GM12865 (cell line): ENCODE measurements at regions not wholly inside any gene's neighbourhood (a gene's known extent, or its start where the extent isn't known, plus 50 kb on each side); places are given as distances from the start of the nearest gene placed in this dataset.

ENCODE experiments used
- DNase-seq: peaks from one replicate; pipeline ENCODE4 v3.0.0; 2010; ENCODE audit warnings: low read depth
- H3K4me3 ChIP-seq: 2 replicates; pipeline ENCODE4 v1.5.1; 2011; ENCODE audit warnings: mild to moderate bottlenecking, low read depth, low read length, control low read depth
- TF ChIP-seq, protein P1 (sequence below): IDR thresholded peaks from 2 replicates; pipeline ENCODE4 v1.5.1; 2011; ENCODE audit warnings: low read length, control low read depth, low read depth, inconsistent platforms; ENCODE audit not compliant: insufficient read depth; ENCODE audit errors: missing control alignments

DNA sequence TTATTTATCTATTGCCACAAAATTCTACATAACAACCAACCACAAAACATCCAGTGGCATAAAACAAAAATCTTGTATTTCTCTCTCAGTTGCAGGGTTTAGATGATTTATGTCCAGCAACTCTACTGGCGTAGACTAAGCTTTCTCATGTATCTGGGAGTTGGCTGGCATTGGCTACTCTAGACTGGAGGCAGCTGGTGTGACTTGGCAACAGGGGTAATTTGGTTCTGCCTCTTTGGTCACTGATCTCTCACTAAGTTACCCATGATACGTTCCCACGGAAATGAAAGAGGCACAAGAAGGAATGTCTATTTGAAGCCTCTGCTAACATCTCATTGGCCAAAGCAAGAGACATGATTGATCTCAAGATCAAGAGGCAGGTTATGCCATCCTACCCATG, 144.0 kb downstream of the HS3ST3B1 start:
- no peak for DNase-seq
- no peak overlapping the region for H3K4me3 ChIP-seq
- TF ChIP-seq, protein P1, sequence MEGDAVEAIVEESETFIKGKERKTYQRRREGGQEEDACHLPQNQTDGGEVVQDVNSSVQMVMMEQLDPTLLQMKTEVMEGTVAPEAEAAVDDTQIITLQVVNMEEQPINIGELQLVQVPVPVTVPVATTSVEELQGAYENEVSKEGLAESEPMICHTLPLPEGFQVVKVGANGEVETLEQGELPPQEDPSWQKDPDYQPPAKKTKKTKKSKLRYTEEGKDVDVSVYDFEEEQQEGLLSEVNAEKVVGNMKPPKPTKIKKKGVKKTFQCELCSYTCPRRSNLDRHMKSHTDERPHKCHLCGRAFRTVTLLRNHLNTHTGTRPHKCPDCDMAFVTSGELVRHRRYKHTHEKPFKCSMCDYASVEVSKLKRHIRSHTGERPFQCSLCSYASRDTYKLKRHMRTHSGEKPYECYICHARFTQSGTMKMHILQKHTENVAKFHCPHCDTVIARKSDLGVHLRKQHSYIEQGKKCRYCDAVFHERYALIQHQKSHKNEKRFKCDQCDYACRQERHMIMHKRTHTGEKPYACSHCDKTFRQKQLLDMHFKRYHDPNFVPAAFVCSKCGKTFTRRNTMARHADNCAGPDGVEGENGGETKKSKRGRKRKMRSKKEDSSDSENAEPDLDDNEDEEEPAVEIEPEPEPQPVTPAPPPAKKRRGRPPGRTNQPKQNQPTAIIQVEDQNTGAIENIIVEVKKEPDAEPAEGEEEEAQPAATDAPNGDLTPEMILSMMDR = no peak

DNA sequence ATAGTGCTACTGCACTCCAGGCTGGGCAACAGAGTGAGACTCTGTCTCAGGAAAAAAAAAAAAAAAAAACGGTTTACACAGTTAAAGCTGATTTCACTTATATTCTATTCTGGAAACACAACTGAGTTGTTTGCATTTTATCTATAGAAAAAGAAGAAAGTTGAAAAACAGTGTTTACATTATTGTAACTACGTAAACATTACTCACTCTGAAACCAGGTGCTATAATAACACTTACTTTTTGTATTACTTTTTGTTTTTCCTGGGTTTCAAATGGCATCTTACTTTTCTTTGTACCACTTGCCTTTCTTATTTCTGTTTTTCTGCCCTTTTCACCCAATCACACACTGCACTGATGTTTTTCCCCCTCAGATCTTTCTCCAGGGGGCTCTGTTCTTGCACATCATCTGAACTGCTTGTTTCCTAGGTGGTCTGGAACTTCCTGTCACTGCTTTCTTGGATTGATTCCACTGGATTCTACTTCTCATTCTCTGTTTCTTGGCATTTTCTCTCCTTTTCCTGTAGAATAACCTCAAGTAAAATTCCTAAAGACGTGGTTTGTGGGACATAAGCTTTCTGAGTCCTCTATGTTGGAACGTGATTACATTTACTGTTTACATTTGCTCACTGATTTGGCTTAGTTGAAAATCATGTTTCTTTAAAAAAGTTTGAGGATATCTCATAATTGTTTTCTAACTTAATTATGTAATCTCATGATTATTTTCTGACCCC, 142.1 kb downstream of the HS3ST3B1 start:
- H3K4me3 ChIP-seq = no peak overlapping the region
- TF ChIP-seq, protein P1 = no peak
- no peak for DNase-seq

- no peak overlapping the region for H3K4me3 ChIP-seq
- TF ChIP-seq, protein P1 = no peak
- no peak for DNase-seq
These were observed 136.3 kb downstream of the HS3ST3B1 start for GRCh38 chr17:14437176-14437575.

DNA sequence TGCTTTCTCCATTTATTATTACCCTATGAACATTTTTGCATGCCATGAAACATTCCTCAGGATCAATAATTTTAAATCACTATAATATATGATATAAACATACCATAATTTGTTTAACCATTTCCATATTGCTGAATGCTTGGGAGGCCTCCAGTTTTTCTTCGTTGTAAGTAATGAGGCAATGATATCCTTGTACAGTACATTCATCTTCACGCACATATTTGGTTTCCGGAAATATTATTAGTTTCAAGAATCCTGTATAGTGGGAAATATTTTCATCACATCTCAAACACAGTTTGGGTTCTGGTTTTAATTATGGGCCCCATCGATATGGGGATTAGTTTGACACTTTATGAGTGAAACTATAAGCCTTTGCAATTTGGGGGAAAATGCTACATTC, 135.4 kb downstream of the HS3ST3B1 start:
- no peak for DNase-seq
- no peak overlapping the region for H3K4me3 ChIP-seq
- TF ChIP-seq, protein P1 = no peak

DNA sequence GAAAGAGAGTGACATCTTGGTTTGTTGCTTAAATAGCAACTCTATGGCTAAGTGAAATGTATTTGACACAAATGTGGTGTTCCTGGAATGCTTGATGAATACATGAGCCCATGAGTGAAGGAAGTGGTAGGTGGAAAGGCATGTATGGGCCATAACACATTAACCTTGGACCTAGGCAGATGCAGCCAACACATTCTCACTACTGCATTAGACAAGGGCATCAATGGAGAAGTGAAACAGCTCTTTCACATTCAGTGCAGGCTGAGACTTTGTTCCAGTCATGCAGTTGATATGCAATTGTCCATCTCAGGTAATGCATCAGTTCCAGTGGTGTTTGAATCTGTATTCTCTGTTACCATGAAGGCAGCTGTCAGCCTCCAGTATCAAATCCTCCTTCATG, 133.6 kb downstream of the HS3ST3B1 start:
- TF ChIP-seq, protein P1 = no peak
- peak; percentile 1 for DNase-seq
- H3K4me3 ChIP-seq = no peak overlapping the region

- TF ChIP-seq, protein P1 = no peak
- H3K4me3 ChIP-seq = no peak overlapping the region
- DNase-seq = no peak
These were observed 131.2 kb downstream of the HS3ST3B1 start for GRCh38 chr17:14432079-14432478.

- DNase-seq = no peak
- no peak overlapping the region for H3K4me3 ChIP-seq
- TF ChIP-seq, protein P1 = no peak
These were observed 128.2 kb downstream of the HS3ST3B1 start for GRCh38 chr17:14429084-14429483.
